SU-DHL-6 (cell line): ENCODE measurements at regions not wholly inside any gene's neighbourhood (a gene's known extent, or its start where the extent isn't known, plus 50 kb on each side); places are given as distances from the start of the nearest gene placed in this dataset.

ENCODE experiments used
- CTCF ChIP-seq: fragments of 200-600 bp; sonication (generic); IDR thresholded peaks from one replicate; pipeline ENCODE4 v1.5.1; 2017; ENCODE audit warnings: antibody characterized with exemption, mild to moderate bottlenecking, low read length, moderate library complexity; ENCODE audit not compliant: insufficient read depth, poor library complexity, severe bottlenecking
- EZH2phosphoT487 ChIP-seq: fragments of 200-600 bp; sonication (generic), shearing (Covaris generic); conservative IDR thresholded peaks from 2 replicates; pipeline ENCODE4 v1.6.1; 2018; ENCODE audit warnings: mild to moderate bottlenecking, antibody characterized with exemption, low read length, moderate library complexity, mixed read lengths

GRCh38 chr4:32658019-32658418, 1937.8 kb downstream of the PCDH7 start:
- TF ChIP-seq CTCF (no peak), EZH2phosphoT487 (no peak)
